Activated CD8-positive, alpha-beta memory T cell treated with anti-CD3 and anti-CD28 coated beads for 36 hours (primary cell): ENCODE measurements at regions not wholly inside any gene's neighbourhood (a gene's known extent, or its start where the extent isn't known, plus 50 kb on each side); places are given as distances from the start of the nearest gene placed in this dataset.

Experiments used
- CTCF ChIA-PET: fragments of 350-600 bp; sonication (Branson Sonifier 250); formaldehyde crosslinking; loops from one replicate; lab custom pipeline; 2021; ENCODE audit warnings: antibody characterized with exemption; lab: Charles Lee
- POLR2A ChIA-PET: fragments of 350-600 bp; sonication (Branson Sonifier 250); formaldehyde crosslinking; loops from one replicate; lab custom pipeline; 2021; ENCODE audit warnings: antibody characterized with exemption; lab: Charles Lee

GRCh38 chr2:129866391-129866790 lies 113.1 kb upstream of the RAB6C start:
- CTCF ChIA-PET, result no interaction called here
- POLR2A ChIA-PET, result interaction anchor here (0.6 kb wide), 1 partner anchor 484 kb away, joined by 4 read pairs; no protein-coding TSS in a partner anchor

- CTCF ChIA-PET, result no interaction called here
- POLR2A ChIA-PET, result no interaction called here
Observed at GRCh38 chr2:129868151-129868550, 111.3 kb upstream of the RAB6C start.

- CTCF ChIA-PET, result no interaction called here
- POLR2A ChIA-PET, result no interaction called here
Observed at GRCh38 chr2:129870685-129871241, 108.7 kb upstream of the RAB6C start.

GRCh38 chr2:129872446-129872845 lies 107.0 kb upstream of the RAB6C start:
- POLR2A ChIA-PET, result no interaction called here
- CTCF ChIA-PET, result no interaction called here

- ChIA-PET CTCF (no interaction called here), POLR2A (no interaction called here)
Observed at GRCh38 chr2:129876541-129876940, 102.9 kb upstream of the RAB6C start.

GRCh38 chr2:129877289-129877741 lies 102.2 kb upstream of the RAB6C start:
- POLR2A ChIA-PET, result no interaction called here
- CTCF ChIA-PET, result no interaction called here

GRCh38 chr2:129877795-129878775 lies 101.4 kb upstream of the RAB6C start:
- POLR2A ChIA-PET, result no interaction called here

GRCh38 chr2:129879614-129880180 lies 99.8 kb upstream of the RAB6C start:
- ChIA-PET CTCF (no interaction called here), POLR2A (no interaction called here)

More at GRCh38 chr2:129877795-129878775, 101.4 kb upstream of the RAB6C start:
- CTCF ChIA-PET, result no interaction called here

- ChIA-PET POLR2A (no interaction called here), CTCF (no interaction called here)
Observed at GRCh38 chr2:129880309-129880708, 99.2 kb upstream of the RAB6C start.

GRCh38 chr2:129880971-129881370 lies 98.5 kb upstream of the RAB6C start:
- ChIA-PET POLR2A (no interaction called here), CTCF (no interaction called here)

GRCh38 chr2:129881786-129882396 lies 97.6 kb upstream of the RAB6C start:
- ChIA-PET POLR2A (no interaction called here), CTCF (no interaction called here)

- ChIA-PET CTCF (no interaction called here), POLR2A (no interaction called here)
Observed at GRCh38 chr2:129882476-129882875, 97.0 kb upstream of the RAB6C start.

GRCh38 chr2:129883121-129883520 lies 96.3 kb upstream of the RAB6C start:
- CTCF ChIA-PET, result no interaction called here
- POLR2A ChIA-PET, result no interaction called here

- CTCF ChIA-PET, result no interaction called here
Observed at GRCh38 chr2:129884221-129884786, 95.2 kb upstream of the RAB6C start.

GRCh38 chr2:129885735-129886134 lies 93.7 kb upstream of the RAB6C start:
- ChIA-PET POLR2A (no interaction called here), CTCF (no interaction called here)

More at GRCh38 chr2:129884221-129884786, 95.2 kb upstream of the RAB6C start:
- POLR2A ChIA-PET, result no interaction called here

- ChIA-PET POLR2A (no interaction called here), CTCF (no interaction called here)
Observed at GRCh38 chr2:129887688-129888266, 91.7 kb upstream of the RAB6C start.

- CTCF ChIA-PET, result no interaction called here
- POLR2A ChIA-PET, result no interaction called here
Observed at GRCh38 chr2:129888461-129888860, 91.0 kb upstream of the RAB6C start.

- ChIA-PET POLR2A (no interaction called here), CTCF (no interaction called here)
Observed at GRCh38 chr2:129888896-129889295, 90.6 kb upstream of the RAB6C start.
